ENCODE measurements at regions not wholly inside any gene's neighbourhood (a gene's known extent, or its start where the extent isn't known, plus 50 kb on each side); places are given as distances from the start of the nearest gene placed in this dataset.

- no peak for TF ChIP-seq CTCF (IDR thresholded peaks at IDR 0.05)
- TF ChIP-seq POLR2A (IDR thresholded peaks at IDR 0.05) = no peak
- TF ChIP-seq POLR2AphosphoS5 (IDR thresholded peaks at IDR 0.05) = no peak
- no peak for TF ChIP-seq EP300 (IDR thresholded peaks at IDR 0.05)
Observed at GRCh38 chr18:76052227-76052595, 442.8 kb downstream of the ZNF516 start.

All from suprapubic skin (tissue), 4 donors.